Daoy (cell line): ENCODE measurements at regions not wholly inside any gene's neighbourhood (a gene's known extent, or its start where the extent isn't known, plus 50 kb on each side); places are given as distances from the start of the nearest gene placed in this dataset.
"Not testable (repeated sequence)": the region's sequence is repeated elsewhere in the genome, so short reads cannot be mapped to it uniquely, and the experiment has no call there.

ENCODE experiments used
- DNase-seq: peaks from one replicate; pipeline ENCODE4 v3.0.0-alpha.2; 2015; ENCODE audit warnings: low read depth

- DNase-seq: no peak
Measured at GRCh38 chr1:233722212-233722979, 108.5 kb downstream of the KCNK1 start.

DNA sequence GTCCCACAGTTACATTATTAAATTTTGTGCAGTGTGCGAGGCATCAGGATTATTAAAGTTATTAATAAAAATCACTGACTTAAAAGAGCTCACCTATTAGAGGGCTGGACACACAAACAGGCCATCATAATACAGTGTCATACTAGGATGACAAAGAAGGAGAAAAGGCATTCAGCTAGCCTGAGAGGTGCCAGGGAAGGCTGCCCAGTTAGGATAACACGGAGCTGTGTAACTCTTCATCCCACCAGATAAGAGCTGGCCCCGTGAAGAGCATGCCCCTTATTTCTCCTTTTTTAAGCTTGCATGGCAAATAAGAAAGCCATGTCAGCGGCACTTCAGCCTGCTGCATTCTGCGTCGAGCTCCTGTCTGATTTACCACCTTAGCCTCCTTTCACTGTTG, 109.5 kb downstream of the KCNK1 start:
- no peak for DNase-seq

DNA sequence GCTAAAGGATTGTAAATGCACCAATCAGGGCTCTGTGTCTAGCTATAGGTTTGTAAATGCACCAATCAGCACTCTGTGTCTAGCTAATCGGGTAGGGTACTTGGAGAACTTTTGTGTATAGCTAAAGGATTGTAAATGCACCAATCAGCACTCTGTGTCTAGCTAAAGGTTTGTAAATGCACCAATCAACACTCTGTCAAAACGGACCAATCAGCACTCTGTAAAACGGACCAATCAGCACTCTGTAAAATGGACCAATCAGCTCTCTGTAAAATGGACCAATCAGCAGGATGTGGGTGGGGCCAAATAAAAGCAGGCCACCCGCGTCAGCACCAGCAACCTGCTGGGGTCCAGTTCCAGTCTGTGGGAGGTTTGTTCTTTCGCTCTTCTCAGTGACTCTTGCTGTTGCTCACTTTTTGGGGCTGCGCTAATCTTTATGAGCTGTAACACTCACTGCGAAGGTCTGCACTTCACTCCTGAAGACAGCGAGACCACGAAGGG, 110.3 kb downstream of the KCNK1 start:
- DNase-seq: not testable (repeated sequence)

GRCh38 chr1:233725423-233725822, 111.5 kb downstream of the KCNK1 start:
- no peak for DNase-seq

DNA sequence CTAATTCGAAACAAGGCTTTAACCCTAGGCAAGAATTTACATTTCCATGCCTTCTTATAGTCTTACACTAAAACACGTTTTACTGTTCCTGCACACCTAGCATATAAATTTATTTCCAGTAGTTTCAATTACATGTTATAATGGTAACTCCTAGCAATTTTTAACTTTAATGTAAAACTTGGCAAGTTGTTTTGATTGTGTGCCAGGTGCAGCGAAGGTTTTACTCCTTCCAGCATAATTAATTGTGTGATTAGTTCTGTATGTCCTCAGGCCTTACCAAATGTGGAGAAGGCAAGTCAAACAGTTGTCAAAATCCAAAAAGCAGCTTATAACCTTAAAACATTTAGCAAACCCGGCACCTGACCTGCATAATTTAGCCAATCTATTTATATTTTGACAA, 114.8 kb downstream of the KCNK1 start:
- DNase-seq: no peak

DNA sequence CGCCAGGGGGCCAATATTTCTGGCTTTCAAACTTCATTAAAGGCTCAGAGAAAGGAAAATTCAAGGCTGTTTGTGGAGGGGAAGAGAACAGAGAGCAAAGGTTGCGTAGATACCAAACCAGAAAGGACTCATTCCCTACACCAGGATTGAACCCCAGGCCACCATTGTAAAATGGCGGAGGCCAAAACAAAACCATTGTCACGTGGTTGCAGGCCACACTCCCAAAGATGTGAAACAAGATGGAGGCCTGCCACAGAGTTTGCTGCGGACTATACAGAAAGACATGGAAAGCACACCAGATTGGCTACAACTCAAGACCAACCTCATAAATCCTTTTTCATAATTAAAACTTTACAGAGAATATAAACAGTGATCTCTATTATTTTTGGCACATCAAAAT, 116.5 kb downstream of the KCNK1 start:
- no peak for DNase-seq

DNA sequence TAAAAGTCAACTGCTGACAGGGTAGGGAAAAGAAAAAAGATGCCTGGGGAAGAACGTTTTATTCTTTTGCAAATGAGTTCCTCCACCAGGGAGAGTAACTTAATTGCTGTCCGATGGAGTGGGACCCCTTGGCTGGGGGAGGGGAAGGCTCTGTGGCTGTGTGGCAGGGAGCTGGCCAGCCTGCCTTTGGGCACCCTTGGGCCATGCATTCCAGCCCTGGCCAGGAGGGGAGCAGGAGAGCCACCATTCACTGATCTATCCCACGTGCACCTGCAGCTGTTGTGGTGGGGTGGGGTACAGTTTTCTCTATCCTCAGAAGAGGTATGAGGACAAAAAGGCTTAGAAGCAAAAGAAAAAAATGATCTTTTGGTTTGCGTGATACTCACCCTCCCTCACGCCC, 116.9 kb downstream of the KCNK1 start:
- DNase-seq: peak; percentile 29

GRCh38 chr1:233732206-233732605, 118.3 kb downstream of the KCNK1 start:
- DNase-seq: no peak

- no peak for DNase-seq
Measured at GRCh38 chr1:233734456-233734855, 120.5 kb downstream of the KCNK1 start.

DNA sequence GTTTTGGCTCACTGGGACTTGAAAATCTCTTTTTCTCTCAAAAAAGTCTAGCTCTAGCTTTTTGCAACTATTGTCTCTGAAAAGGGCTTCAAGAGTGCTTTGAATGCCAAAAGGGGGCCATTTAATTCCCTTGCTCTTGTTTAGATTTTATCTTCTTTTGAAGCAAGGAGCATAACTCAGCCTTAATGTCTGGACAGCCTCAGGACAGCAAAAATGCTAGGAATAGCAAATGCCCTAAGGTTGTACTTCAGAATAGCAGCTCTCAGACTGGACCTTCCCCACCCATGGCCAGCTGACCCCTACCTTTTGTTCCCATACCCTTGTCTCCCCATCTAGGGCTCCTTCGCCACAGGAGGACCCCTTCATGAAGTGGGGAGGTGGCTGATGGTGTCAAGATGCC, 121.4 kb downstream of the KCNK1 start:
- no peak for DNase-seq

DNA sequence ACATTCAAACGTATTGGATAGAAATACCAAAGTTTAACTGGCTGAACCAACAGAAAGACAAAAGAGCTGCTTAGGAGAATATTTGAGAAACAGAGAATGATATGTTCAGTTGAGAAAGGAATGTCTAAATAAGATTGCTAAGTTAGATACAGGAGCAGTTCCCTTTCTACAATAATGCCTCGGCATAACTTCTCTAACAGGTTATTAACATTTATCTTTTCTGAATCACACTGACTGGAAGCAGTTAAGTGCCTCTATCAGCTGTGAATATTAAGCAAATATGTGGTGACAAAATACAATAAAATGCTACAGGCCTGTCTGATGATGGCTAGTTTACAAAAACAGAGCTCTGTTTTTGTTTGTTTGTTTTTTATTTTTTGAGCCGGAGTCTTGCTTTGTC, 121.9 kb downstream of the KCNK1 start:
- DNase-seq: no peak

DNA sequence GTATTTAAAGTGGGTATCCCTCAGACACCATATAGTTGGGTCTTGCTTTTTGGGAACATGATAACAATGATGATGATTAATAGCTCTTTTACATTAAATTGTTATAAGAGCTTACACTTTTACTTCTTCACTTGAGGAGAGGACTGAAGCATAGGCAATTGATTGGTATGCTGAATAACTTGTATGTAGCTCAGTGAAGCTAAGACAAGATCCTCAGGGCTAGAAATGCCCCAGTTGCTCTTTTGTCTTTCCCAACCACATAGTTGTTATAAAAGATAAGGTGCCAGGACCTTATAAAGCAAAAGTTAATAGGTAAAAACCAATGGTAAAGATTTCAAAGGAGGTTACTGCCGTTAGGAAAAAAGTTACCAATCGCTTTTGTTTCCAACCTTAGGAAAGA, 123.4 kb downstream of the KCNK1 start:
- no peak for DNase-seq

GRCh38 chr1:233738396-233738795, 124.5 kb downstream of the KCNK1 start:
- no peak for DNase-seq

- peak; percentile 81 for DNase-seq
Measured at GRCh38 chr1:233738850-233739249, 124.9 kb downstream of the KCNK1 start.

DNA sequence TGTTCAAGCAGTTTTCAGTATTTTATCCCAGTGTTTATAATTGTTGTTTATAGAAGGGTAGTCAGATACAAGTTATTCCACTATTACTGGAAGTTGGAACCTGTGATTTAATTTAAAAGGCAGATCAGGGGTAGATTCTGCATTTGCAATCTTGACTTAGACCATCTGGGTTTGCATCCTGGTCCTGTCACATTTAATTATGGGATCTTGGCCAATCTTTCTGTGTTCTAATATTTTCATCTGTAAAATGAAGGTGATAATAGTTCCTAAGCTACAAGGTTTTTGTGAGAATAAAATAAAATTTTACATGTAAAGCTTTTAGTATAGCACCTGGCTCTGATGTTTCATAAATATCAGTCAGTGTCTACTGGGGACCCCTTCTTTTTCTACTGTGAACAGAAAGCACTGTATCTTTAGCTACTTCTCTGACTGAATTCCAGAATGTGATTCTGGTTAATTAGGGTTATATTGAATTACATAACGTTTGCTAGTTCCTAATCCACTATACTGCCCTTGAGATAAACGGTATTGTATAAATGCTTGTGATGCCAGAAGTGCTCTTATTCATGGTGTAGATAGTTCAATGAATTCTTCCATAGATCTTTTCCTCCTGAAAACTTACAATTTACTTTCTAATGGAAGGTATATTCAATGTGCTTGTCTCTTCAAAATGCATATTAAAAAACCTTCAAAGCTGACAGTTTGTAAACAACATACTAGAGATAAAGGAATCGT, 131.0 kb downstream of the KCNK1 start:
- no peak for DNase-seq

DNA sequence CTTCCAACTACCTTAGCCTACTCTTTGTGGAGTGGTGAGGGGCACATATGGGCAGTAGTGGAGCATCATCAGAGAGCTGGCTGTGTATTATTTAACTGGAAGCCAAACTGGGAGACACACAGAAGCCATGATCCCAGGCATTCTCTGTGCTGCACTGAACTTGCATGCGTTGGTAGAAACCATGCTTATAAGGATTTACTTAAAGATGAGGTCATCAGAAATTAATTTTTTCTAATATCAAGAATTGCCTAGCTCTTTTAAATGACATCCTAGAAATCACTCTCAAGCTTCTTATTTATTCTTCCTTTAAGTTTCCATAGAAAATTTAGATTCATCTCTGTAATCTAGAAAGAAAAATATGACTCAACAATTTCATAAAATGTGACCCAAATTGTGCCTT, 136.2 kb downstream of the KCNK1 start:
- no peak for DNase-seq

- no peak for DNase-seq
Measured at GRCh38 chr1:233759665-233760064, 144.8 kb upstream of the SLC35F3 start.

GRCh38 chr1:233764304-233764703, 140.2 kb upstream of the SLC35F3 start:
- DNase-seq: not testable (repeated sequence)

GRCh38 chr1:233777566-233777965, 126.9 kb upstream of the SLC35F3 start:
- no peak for DNase-seq

GRCh38 chr1:233780049-233780448, 124.4 kb upstream of the SLC35F3 start:
- no peak for DNase-seq

GRCh38 chr1:233782937-233783586, 121.4 kb upstream of the SLC35F3 start:
- DNase-seq: no peak

DNA sequence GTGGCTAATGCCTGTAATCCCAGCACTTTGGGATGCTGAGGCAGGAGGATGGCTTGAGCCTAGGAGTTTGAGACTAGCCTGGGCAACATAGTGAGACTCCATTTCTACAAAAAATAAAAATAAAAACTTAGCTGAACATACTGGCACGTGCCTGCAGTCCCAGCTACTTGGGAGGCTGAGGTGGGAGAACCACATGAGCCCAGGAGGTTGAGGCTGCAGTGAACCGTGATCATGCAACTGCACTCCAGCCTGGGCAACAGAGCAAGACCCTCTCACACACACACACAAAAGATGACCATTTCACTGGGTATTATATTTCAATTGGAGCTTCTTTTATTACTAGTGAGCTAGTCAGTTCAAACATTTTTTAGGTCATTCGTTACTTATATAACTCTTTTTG, 116.9 kb upstream of the SLC35F3 start:
- no peak for DNase-seq

GRCh38 chr1:233788687-233789086, 115.8 kb upstream of the SLC35F3 start:
- no peak for DNase-seq
